ENCODE measurements at regions not wholly inside any gene's neighbourhood (a gene's known extent, or its start where the extent isn't known, plus 50 kb on each side); places are given as distances from the start of the nearest gene placed in this dataset.
"Not testable (repeated sequence)": the region's sequence is repeated elsewhere in the genome, so short reads cannot be mapped to it uniquely, and the experiment has no call there.

GRCh38 chr3:6030648-6031047 is 830.3 kb upstream of the GRM7 start:
- H3K4me1 ChIP-seq (ENCODE audit: control insufficient read depth in 2 of 2, insufficient read depth in 1 of 2, low read depth in 1 of 2, low read length in 2 of 2); H3K9me3 ChIP-seq (replicated peaks in 1 of 2; ENCODE audit: control insufficient read depth in 2 of 2, insufficient read depth in 1 of 2, low read depth in 1 of 2, low read length in 2 of 2); H3K14ac ChIP-seq (ENCODE audit: low read length); H2BK15ac ChIP-seq (ENCODE audit: low read length); H3K4me3 ChIP-seq (ENCODE audit: low read length in 2 of 2); H2AFZ ChIP-seq (ENCODE audit: low read length); H3K27ac ChIP-seq (replicated peaks; ENCODE audit: low read length); H2BK5ac ChIP-seq (ENCODE audit: low read length); DNase-seq (ENCODE audit: low spot score); H3K23ac ChIP-seq (ENCODE audit: low read depth, low read length, poor library complexity); H4K91ac ChIP-seq (ENCODE audit: low read depth, low read length, poor library complexity); H3K18ac ChIP-seq (ENCODE audit: low read length); H2AK5ac ChIP-seq (ENCODE audit: low read depth, low read length); H3K9ac ChIP-seq (ENCODE audit: low read depth, low read length, poor library complexity); H2BK12ac ChIP-seq (ENCODE audit: low read length); H3K4ac ChIP-seq (ENCODE audit: low read length); H3K36me3 ChIP-seq (replicated peaks in 1 of 2; ENCODE audit: control insufficient read depth in 2 of 2, insufficient read depth in 2 of 2, low read length in 2 of 2); H3K27me3 ChIP-seq (ENCODE audit: control insufficient read depth in 3 of 3, insufficient read depth in 3 of 3, low read depth in 1 of 3, low read length in 3 of 3); H4K8ac ChIP-seq (ENCODE audit: low read depth, low read length); H3K4me2 ChIP-seq (ENCODE audit: insufficient read depth, low read length, poor library complexity, severe bottlenecking); H3K79me1 ChIP-seq (ENCODE audit: low read depth, low read length); H2BK120ac ChIP-seq (ENCODE audit: low read depth, low read length): not testable (repeated sequence)
- no CpG with 5 or more reads among the region's 4 CpGs for WGBS, 2 donors (ENCODE audit: extremely low coverage in 2 of 2, insufficient read length in 2 of 2, insufficient replicate concordance in 1 of 2)

GRCh38 chr3:6035626-6036025 is 825.3 kb upstream of the GRM7 start:
- no peaks in the 10 kb centered on the region for H3K4me1 ChIP-seq (ENCODE audit: control insufficient read depth in 2 of 2, insufficient read depth in 1 of 2, low read depth in 1 of 2, low read length in 2 of 2)
- H2AFZ ChIP-seq (ENCODE audit: low read length), result peak overlapping the region; percentile 24
- no peak overlapping the region for H4K8ac ChIP-seq (ENCODE audit: low read depth, low read length)
- H2BK5ac ChIP-seq (ENCODE audit: low read length), result no peak overlapping the region
- H3K79me1 ChIP-seq (ENCODE audit: low read depth, low read length), result no peaks in the 10 kb centered on the region
- H3K27me3 ChIP-seq (ENCODE audit: control insufficient read depth in 3 of 3, insufficient read depth in 3 of 3, low read depth in 1 of 3, low read length in 3 of 3), result no peaks in the 10 kb centered on the region
- no peak overlapping the region for H3K4ac ChIP-seq (ENCODE audit: low read length)
- H4K91ac ChIP-seq (ENCODE audit: low read depth, low read length, poor library complexity), result no peak overlapping the region
- DNase-seq (ENCODE audit: low spot score), result no peak
- no peak overlapping the region for H3K4me3 ChIP-seq (ENCODE audit: low read length in 2 of 2)
- WGBS, 2 donors (ENCODE audit: extremely low coverage in 2 of 2, insufficient read length in 2 of 2, insufficient replicate concordance in 1 of 2), result no CpG with 5 or more reads among the region's 6 CpGs
- no peaks in the 10 kb centered on the region for H3K9me3 ChIP-seq (replicated peaks in 1 of 2; ENCODE audit: control insufficient read depth in 2 of 2, insufficient read depth in 1 of 2, low read depth in 1 of 2, low read length in 2 of 2)
- H3K9ac ChIP-seq (ENCODE audit: low read depth, low read length, poor library complexity), result no peak overlapping the region
- no peak overlapping the region for H2AK5ac ChIP-seq (ENCODE audit: low read depth, low read length)
- H2BK15ac ChIP-seq (ENCODE audit: low read length), result no peak overlapping the region
- no peak overlapping the region for H3K4me2 ChIP-seq (ENCODE audit: insufficient read depth, low read length, poor library complexity, severe bottlenecking)
- no peak overlapping the region for H3K14ac ChIP-seq (ENCODE audit: low read length)
- no peak overlapping the region for H3K27ac ChIP-seq (replicated peaks; ENCODE audit: low read length)
- no peak overlapping the region for H2BK12ac ChIP-seq (ENCODE audit: low read length)
- H3K23ac ChIP-seq (ENCODE audit: low read depth, low read length, poor library complexity), result no peak overlapping the region
- H3K36me3 ChIP-seq (replicated peaks in 1 of 2; ENCODE audit: control insufficient read depth in 2 of 2, insufficient read depth in 2 of 2, low read length in 2 of 2), result no peaks in the 10 kb centered on the region
- H3K18ac ChIP-seq (ENCODE audit: low read length), result no peak overlapping the region
- H2BK120ac ChIP-seq (ENCODE audit: low read depth, low read length), result no peak overlapping the region

GRCh38 chr3:6039971-6040370 is 820.9 kb upstream of the GRM7 start:
- Histone ChIP-seq H3K4me1 (ENCODE audit: control insufficient read depth in 2 of 2, insufficient read depth in 1 of 2, low read depth in 1 of 2, low read length in 2 of 2) (no peaks in the 10 kb centered on the region), H3K9me3 (replicated peaks in 1 of 2; ENCODE audit: control insufficient read depth in 2 of 2, insufficient read depth in 1 of 2, low read depth in 1 of 2, low read length in 2 of 2) (no peaks in the 10 kb centered on the region), H3K18ac (ENCODE audit: low read length) (no peak overlapping the region), H2BK12ac (ENCODE audit: low read length) (no peak overlapping the region), H3K4me2 (ENCODE audit: insufficient read depth, low read length, poor library complexity, severe bottlenecking) (no peak overlapping the region), H4K91ac (ENCODE audit: low read depth, low read length, poor library complexity) (no peak overlapping the region), H2AFZ (ENCODE audit: low read length) (no peak overlapping the region), H3K9ac (ENCODE audit: low read depth, low read length, poor library complexity) (no peak overlapping the region), H2BK5ac (ENCODE audit: low read length) (no peak overlapping the region), H3K14ac (ENCODE audit: low read length) (no peak overlapping the region), H3K27me3 (ENCODE audit: control insufficient read depth in 3 of 3, insufficient read depth in 3 of 3, low read depth in 1 of 3, low read length in 3 of 3) (no peaks in the 10 kb centered on the region), H2AK5ac (ENCODE audit: low read depth, low read length) (no peak overlapping the region), H4K8ac (ENCODE audit: low read depth, low read length) (no peak overlapping the region), H3K4ac (ENCODE audit: low read length) (no peak overlapping the region), H3K4me3 (ENCODE audit: low read length in 2 of 2) (no peak overlapping the region), H2BK120ac (ENCODE audit: low read depth, low read length) (no peak overlapping the region), H3K79me1 (ENCODE audit: low read depth, low read length) (no peaks in the 10 kb centered on the region), H3K36me3 (replicated peaks in 1 of 2; ENCODE audit: control insufficient read depth in 2 of 2, insufficient read depth in 2 of 2, low read length in 2 of 2) (no peaks in the 10 kb centered on the region), H3K23ac (ENCODE audit: low read depth, low read length, poor library complexity) (no peak overlapping the region), H3K27ac (replicated peaks; ENCODE audit: low read length) (no peak overlapping the region), H2BK15ac (ENCODE audit: low read length) (no peak overlapping the region)
- DNase-seq (ENCODE audit: low spot score), result no peak
- no CpG with 5 or more reads among the region's 3 CpGs for WGBS, 2 donors (ENCODE audit: extremely low coverage in 2 of 2, insufficient read length in 2 of 2, insufficient replicate concordance in 1 of 2)

- no peak overlapping the region for H3K4me2 ChIP-seq (ENCODE audit: insufficient read depth, low read length, poor library complexity, severe bottlenecking)
- H2BK5ac ChIP-seq (ENCODE audit: low read length), result no peak overlapping the region
- H3K18ac ChIP-seq (ENCODE audit: low read length), result no peak overlapping the region
- no peak for DNase-seq (ENCODE audit: low spot score)
- H2BK120ac ChIP-seq (ENCODE audit: low read depth, low read length), result no peak overlapping the region
- WGBS, 2 donors (ENCODE audit: extremely low coverage in 2 of 2, insufficient read length in 2 of 2, insufficient replicate concordance in 1 of 2), result no CpG with 5 or more reads among the region's 1 CpG
- H3K9ac ChIP-seq (ENCODE audit: low read depth, low read length, poor library complexity), result no peak overlapping the region
- no peak overlapping the region for H3K23ac ChIP-seq (ENCODE audit: low read depth, low read length, poor library complexity)
- H4K8ac ChIP-seq (ENCODE audit: low read depth, low read length), result no peak overlapping the region
- no peak overlapping the region for H3K14ac ChIP-seq (ENCODE audit: low read length)
- no peak overlapping the region for H3K27ac ChIP-seq (replicated peaks; ENCODE audit: low read length)
- no peaks in the 10 kb centered on the region for H3K4me1 ChIP-seq (ENCODE audit: control insufficient read depth in 2 of 2, insufficient read depth in 1 of 2, low read depth in 1 of 2, low read length in 2 of 2)
- H3K4me3 ChIP-seq (ENCODE audit: low read length in 2 of 2), result no peak overlapping the region
- H3K27me3 ChIP-seq (ENCODE audit: control insufficient read depth in 3 of 3, insufficient read depth in 3 of 3, low read depth in 1 of 3, low read length in 3 of 3), result no peaks in the 10 kb centered on the region
- no peak overlapping the region for H2BK12ac ChIP-seq (ENCODE audit: low read length)
- no peak overlapping the region for H4K91ac ChIP-seq (ENCODE audit: low read depth, low read length, poor library complexity)
- H2AK5ac ChIP-seq (ENCODE audit: low read depth, low read length), result no peak overlapping the region
- no peak overlapping the region for H2AFZ ChIP-seq (ENCODE audit: low read length)
- no peaks in the 10 kb centered on the region for H3K79me1 ChIP-seq (ENCODE audit: low read depth, low read length)
- H2BK15ac ChIP-seq (ENCODE audit: low read length), result no peak overlapping the region
- H3K9me3 ChIP-seq (replicated peaks in 1 of 2; ENCODE audit: control insufficient read depth in 2 of 2, insufficient read depth in 1 of 2, low read depth in 1 of 2, low read length in 2 of 2), result peaks cover 0 to 4% of the 10 kb centered on the region in 2 donors
- H3K36me3 ChIP-seq (replicated peaks in 1 of 2; ENCODE audit: control insufficient read depth in 2 of 2, insufficient read depth in 2 of 2, low read length in 2 of 2), result no peaks in the 10 kb centered on the region
- H3K4ac ChIP-seq (ENCODE audit: low read length), result no peak overlapping the region
These were observed 819.0 kb upstream of the GRM7 start for GRCh38 chr3:6041894-6042293.
